Panc1 (cell line): ENCODE measurements at regions not wholly inside any gene's neighbourhood (a gene's known extent, or its start where the extent isn't known, plus 50 kb on each side); places are given as distances from the start of the nearest gene placed in this dataset.
"Not testable (repeated sequence)": the region's sequence is repeated elsewhere in the genome, so short reads cannot be mapped to it uniquely, and the experiment has no call there.

Experiments used
- ATAC-seq: fragments of 200-7000 bp; cut with Tn5 transposase; 2 replicates; pipeline ENCODE4 v1.9.1; 2020; ENCODE audit warnings: mild to moderate bottlenecking, moderate library complexity
- BruUV-seq: library from RNA; stranded (reverse); fragments of 400-500 nt; replicated peaks from 2 replicates; lab custom pipeline; 2021; lab: Mats Ljungman, UMichigan
- CTCF ChIA-PET: fragments of 300-600 bp; sonication (Branson Sonifier 250); formaldehyde crosslinking; loops from one replicate; lab custom pipeline; 2022; ENCODE audit warnings: antibody characterized with exemption; lab: Charles Lee
- POLR2A ChIA-PET: fragments of 300-600 bp; sonication (Branson Sonifier 250); formaldehyde crosslinking; loops from one replicate; lab custom pipeline; 2022; ENCODE audit warnings: antibody characterized with exemption; lab: Charles Lee
- DNase-seq: peaks from one replicate; pipeline ENCODE4 v3.0.0-alpha.2; 2010; ENCODE audit warnings: low read depth, low spot score
- H3K27ac ChIP-seq: 2 replicates; pipeline ENCODE4 v1.5.1; 2011; ENCODE audit warnings: mild to moderate bottlenecking, low read length, inconsistent platforms
- H3K27me3 ChIP-seq: fragments of 200-500 bp; sonication (Bioruptor generic); 2 replicates; pipeline ENCODE4 v1.6.0; 2014; ENCODE audit warnings: low read length, inconsistent platforms; ENCODE audit not compliant: control insufficient read depth, insufficient read depth
- H3K36me3 ChIP-seq: fragments of 200-500 bp; sonication (Bioruptor generic); 2 replicates; pipeline ENCODE4 v1.5.1; 2014; ENCODE audit warnings: inconsistent platforms, mild to moderate bottlenecking, low read length, moderate library complexity; ENCODE audit not compliant: control insufficient read depth, insufficient read depth
- H3K4me1 ChIP-seq: 2 replicates; pipeline ENCODE4 v1.5.1; 2011; ENCODE audit warnings: inconsistent platforms, mild to moderate bottlenecking, low read length, moderate library complexity; ENCODE audit not compliant: control insufficient read depth, insufficient read depth
- H3K4me3 ChIP-seq, 2 experiments: 2 replicates each; pipeline ENCODE4 v1.5.1; 2011 to 2012; ENCODE audit warnings: low read depth in 2 of 2, low read length in 2 of 2, mild to moderate bottlenecking in 2 of 2, inconsistent platforms in 1 of 2, moderate library complexity in 1 of 2
- H3K9me3 ChIP-seq: fragments of 200-500 bp; sonication (Bioruptor generic); 2 replicates; pipeline ENCODE4 v1.5.1; 2014; ENCODE audit warnings: low read depth, mild to moderate bottlenecking, inconsistent platforms, low read length, moderate library complexity; ENCODE audit not compliant: control insufficient read depth, insufficient read depth
- POLR2AphosphoS5 ChIP-seq: IDR thresholded peaks from 2 replicates; pipeline ENCODE4 v1.6.1; 2012; ENCODE audit warnings: mild to moderate bottlenecking, low read depth, low read length, moderate library complexity
- SIN3A ChIP-seq: IDR thresholded peaks from 2 replicates; pipeline ENCODE4 v1.6.1; 2012; ENCODE audit warnings: low read depth, mild to moderate bottlenecking, low read length, moderate library complexity, borderline replicate concordance; ENCODE audit not compliant: insufficient read depth
- TCF7L2 ChIP-seq: IDR thresholded peaks from 2 replicates; pipeline ENCODE4 v1.6.1; 2011; ENCODE audit warnings: mild to moderate bottlenecking, low read depth, low read length, inconsistent platforms
- in situ Hi-C: cut with HindIII; loops from 2 replicates; pipeline ENCODE4 v1.10.0; 2016; ENCODE audit warnings: low sequenced_read_pairs, low pct_unique_long_range_greater_than_20kb
- intact Hi-C: fragments of 100-400 bp; cut with micrococcal nuclease; formaldehyde crosslinking; loops from one replicate; pipeline ENCODE4 v1.10.0; 2022; ENCODE audit not compliant: unreplicated experiment
- TF ChIP-seq, protein P1 (sequence below), 2 experiments: IDR thresholded peaks; 2 replicates each; pipeline ENCODE4 v1.6.1; 2011 to 2012; ENCODE audit warnings: low read depth in 2 of 2, control low read depth in 1 of 2, low read length in 1 of 2, mild to moderate bottlenecking in 1 of 2, moderate library complexity in 1 of 2; ENCODE audit not compliant: insufficient read depth in 1 of 2
- TF ChIP-seq, protein P2 (sequence below): fragments of 450-650 bp; IDR thresholded peaks from 2 replicates; pipeline ENCODE4 v1.5.1; 2017; ENCODE audit warnings: mild to moderate bottlenecking

DNA sequence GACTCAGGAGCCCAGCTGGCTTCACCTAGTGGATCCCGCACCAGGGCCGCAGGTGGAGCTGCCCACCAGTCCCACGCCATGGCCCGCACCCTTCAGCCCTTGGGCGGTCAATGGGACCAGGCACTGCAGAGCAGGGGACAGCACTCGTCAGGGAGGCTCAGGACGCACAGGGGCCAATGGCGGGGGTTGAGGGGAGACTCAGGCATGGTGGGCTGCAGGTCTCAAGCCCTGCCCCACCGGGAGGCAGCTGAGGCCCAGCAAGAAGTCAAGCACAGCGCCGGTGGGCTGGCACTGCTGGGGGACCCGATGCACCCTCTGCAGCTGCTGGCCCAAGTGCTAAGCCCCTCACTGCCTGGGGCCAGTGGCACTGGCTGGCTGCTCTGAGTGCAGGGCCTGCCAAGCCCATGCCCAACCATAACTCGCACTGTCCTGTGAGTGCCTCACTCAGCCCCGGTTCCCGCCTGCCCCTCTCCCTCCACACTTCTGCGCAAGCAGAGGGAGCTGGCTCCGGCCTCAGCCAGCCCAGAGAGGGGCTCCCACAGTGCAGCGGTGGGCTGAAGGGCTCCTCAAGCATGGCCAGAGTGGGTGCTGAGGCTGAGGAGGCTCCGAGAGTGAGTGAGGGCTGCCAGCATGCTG lies 111.7 kb upstream of the PGR start:
- Histone ChIP-seq H3K4me3 (no peak overlapping the region), H3K36me3 (no peaks in the 10 kb centered on the region), H3K4me1 (no peaks in the 10 kb centered on the region), H3K27ac (no peak overlapping the region), H3K27me3 (no peaks in the 10 kb centered on the region), H3K9me3 (no peaks in the 10 kb centered on the region)
- ChIA-PET POLR2A (no interaction called here), CTCF (no interaction called here)
- TF ChIP-seq, protein P1, sequence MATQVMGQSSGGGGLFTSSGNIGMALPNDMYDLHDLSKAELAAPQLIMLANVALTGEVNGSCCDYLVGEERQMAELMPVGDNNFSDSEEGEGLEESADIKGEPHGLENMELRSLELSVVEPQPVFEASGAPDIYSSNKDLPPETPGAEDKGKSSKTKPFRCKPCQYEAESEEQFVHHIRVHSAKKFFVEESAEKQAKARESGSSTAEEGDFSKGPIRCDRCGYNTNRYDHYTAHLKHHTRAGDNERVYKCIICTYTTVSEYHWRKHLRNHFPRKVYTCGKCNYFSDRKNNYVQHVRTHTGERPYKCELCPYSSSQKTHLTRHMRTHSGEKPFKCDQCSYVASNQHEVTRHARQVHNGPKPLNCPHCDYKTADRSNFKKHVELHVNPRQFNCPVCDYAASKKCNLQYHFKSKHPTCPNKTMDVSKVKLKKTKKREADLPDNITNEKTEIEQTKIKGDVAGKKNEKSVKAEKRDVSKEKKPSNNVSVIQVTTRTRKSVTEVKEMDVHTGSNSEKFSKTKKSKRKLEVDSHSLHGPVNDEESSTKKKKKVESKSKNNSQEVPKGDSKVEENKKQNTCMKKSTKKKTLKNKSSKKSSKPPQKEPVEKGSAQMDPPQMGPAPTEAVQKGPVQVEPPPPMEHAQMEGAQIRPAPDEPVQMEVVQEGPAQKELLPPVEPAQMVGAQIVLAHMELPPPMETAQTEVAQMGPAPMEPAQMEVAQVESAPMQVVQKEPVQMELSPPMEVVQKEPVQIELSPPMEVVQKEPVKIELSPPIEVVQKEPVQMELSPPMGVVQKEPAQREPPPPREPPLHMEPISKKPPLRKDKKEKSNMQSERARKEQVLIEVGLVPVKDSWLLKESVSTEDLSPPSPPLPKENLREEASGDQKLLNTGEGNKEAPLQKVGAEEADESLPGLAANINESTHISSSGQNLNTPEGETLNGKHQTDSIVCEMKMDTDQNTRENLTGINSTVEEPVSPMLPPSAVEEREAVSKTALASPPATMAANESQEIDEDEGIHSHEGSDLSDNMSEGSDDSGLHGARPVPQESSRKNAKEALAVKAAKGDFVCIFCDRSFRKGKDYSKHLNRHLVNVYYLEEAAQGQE (IDR thresholded peaks at IDR 0.05; ENCODE audit: insufficient read depth in 1 of 2, low read depth in 2 of 2, low read length in 1 of 2) = no peak
- TF ChIP-seq TCF7L2 (no peak), POLR2AphosphoS5 (no peak), SIN3A (no peak)
- TF ChIP-seq, protein P2, sequence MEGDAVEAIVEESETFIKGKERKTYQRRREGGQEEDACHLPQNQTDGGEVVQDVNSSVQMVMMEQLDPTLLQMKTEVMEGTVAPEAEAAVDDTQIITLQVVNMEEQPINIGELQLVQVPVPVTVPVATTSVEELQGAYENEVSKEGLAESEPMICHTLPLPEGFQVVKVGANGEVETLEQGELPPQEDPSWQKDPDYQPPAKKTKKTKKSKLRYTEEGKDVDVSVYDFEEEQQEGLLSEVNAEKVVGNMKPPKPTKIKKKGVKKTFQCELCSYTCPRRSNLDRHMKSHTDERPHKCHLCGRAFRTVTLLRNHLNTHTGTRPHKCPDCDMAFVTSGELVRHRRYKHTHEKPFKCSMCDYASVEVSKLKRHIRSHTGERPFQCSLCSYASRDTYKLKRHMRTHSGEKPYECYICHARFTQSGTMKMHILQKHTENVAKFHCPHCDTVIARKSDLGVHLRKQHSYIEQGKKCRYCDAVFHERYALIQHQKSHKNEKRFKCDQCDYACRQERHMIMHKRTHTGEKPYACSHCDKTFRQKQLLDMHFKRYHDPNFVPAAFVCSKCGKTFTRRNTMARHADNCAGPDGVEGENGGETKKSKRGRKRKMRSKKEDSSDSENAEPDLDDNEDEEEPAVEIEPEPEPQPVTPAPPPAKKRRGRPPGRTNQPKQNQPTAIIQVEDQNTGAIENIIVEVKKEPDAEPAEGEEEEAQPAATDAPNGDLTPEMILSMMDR = no peak
- BruUV-seq = no TSS peak
- ATAC-seq (no peak), DNase-seq (no peak)
- in situ Hi-C loops = no loop called here
- intact Hi-C loops = no loop called here

DNA sequence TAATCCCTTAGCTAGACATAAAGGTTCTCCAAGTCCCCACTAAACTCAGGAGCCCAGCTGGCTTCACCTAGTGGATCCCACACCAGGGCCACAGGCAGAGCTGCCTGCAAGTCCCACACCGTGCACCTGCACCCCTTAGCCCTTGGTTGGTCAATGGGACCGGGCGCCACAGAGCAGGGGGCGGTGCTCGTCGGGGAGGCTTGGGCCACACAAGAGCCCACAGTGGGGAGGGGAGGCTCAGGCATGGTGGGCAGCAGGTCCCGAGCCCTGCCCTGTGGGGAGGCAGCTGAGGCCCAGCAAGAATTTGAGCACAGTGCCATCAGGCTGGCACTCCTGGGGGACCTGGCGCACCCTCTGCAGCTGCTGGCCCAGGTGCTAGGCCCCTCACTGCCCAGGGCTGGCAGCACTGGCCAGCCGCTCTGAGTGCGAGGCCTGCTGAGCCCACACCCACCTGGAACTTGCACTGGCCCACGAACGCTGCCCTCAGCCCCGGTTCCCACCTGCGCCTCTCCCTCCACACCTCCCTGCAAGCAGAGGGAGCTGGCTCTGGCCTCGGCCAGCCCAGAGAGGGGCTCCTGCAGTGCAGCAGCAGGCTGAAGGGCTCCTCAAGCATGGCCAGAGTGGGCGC lies 101.7 kb upstream of the PGR start:
- H3K36me3 ChIP-seq, H3K27me3 ChIP-seq, CTCF ChIA-PET, H3K27ac ChIP-seq, H3K9me3 ChIP-seq, intact Hi-C loops, DNase-seq, ATAC-seq, BruUV-seq, H3K4me1 ChIP-seq, in situ Hi-C loops, POLR2A ChIA-PET, H3K4me3 ChIP-seq: not testable (repeated sequence)

DNA sequence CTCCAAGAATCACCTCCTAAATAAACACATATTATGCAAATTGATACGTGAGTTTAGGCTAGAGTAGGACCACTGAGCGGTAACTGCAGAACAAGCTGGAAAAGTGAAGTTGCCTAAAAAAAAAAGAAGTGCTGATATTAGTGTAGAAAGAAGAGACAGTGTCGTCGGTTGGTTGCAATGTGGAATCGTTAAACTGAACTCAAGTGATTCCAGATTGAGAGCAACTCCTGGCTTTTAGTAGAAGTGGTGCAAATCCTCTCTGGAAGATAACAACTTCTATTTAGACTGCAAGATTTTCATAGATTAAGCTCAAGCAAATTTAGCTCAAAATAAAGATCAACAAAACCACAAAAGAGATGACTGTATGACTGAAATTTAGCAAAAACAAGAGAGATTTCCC lies 97.0 kb upstream of the PGR start:
- TF ChIP-seq POLR2AphosphoS5 (no peak), TCF7L2 (no peak), SIN3A (no peak)
- TF ChIP-seq, protein P1 (IDR thresholded peaks at IDR 0.05; ENCODE audit: insufficient read depth in 1 of 2, low read depth in 2 of 2, low read length in 1 of 2) = no peak
- TF ChIP-seq, protein P2 = no peak
- in situ Hi-C loops = no loop called here
- no peak for DNase-seq

More for the DNA sequence above, 97.0 kb upstream of the PGR start:
- H3K9me3 ChIP-seq = no peaks in the 10 kb centered on the region
- H3K36me3 ChIP-seq = no peaks in the 10 kb centered on the region
- intact Hi-C loops = no loop called here
- POLR2A ChIA-PET = no interaction called here
- H3K4me3 ChIP-seq = no peak overlapping the region
- no peak for ATAC-seq
- no TSS peak for BruUV-seq
- H3K27me3 ChIP-seq = no peaks in the 10 kb centered on the region
- H3K4me1 ChIP-seq = no peaks in the 10 kb centered on the region
- no peak overlapping the region for H3K27ac ChIP-seq
- CTCF ChIA-PET = no interaction called here
